A673 (cell line): ENCODE measurements at regions not wholly inside any gene's neighbourhood (a gene's known extent, or its start where the extent isn't known, plus 50 kb on each side); places are given as distances from the start of the nearest gene placed in this dataset.
A peak's percentile ranks its signal among the peaks of the same experiment; 100 is the strongest.

Experiments
- BruUV-seq: library from RNA; stranded (reverse); fragments of 400-500 nt; replicated peaks from 2 replicates; lab custom pipeline; 2021; lab: Mats Ljungman, UMichigan
- CTCF ChIA-PET: fragments of 300-600 bp; sonication (Branson Sonifier 250); formaldehyde crosslinking; loops from one replicate; lab custom pipeline; 2022; ENCODE audit warnings: antibody characterized with exemption; lab: Charles Lee
- POLR2A ChIA-PET: fragments of 300-600 bp; sonication (Branson Sonifier 250); formaldehyde crosslinking; loops from one replicate; lab custom pipeline; 2022; ENCODE audit warnings: antibody characterized with exemption; ENCODE audit not compliant: low non-redundant PET; lab: Charles Lee
- DNase-seq: peaks from one replicate; pipeline ENCODE4 v3.0.0-alpha.2; 2015; ENCODE audit warnings: low spot score
- H3K27ac ChIP-seq: fragments of 200-600 bp; sonication (generic); 2 replicates; pipeline ENCODE4 v1.5.1; 2016; ENCODE audit warnings: mixed run types, low read depth, mild to moderate bottlenecking, mixed read lengths, antibody characterized with exemption, low read length; ENCODE audit not compliant: poor library complexity, severe bottlenecking
- H3K27me3 ChIP-seq: fragments of 200-600 bp; sonication (generic); replicated peaks from 2 replicates; pipeline ENCODE4 v1.6.1; 2017; ENCODE audit warnings: mixed run types, low read depth, mild to moderate bottlenecking, mixed read lengths, antibody characterized with exemption, low read length; ENCODE audit not compliant: insufficient read depth, poor library complexity
- H3K36me3 ChIP-seq: fragments of 200-600 bp; sonication (generic); 2 replicates; pipeline ENCODE4 v1.6.1; 2016; ENCODE audit warnings: mixed run types, mild to moderate bottlenecking, mixed read lengths, antibody characterized with exemption, low read length; ENCODE audit not compliant: insufficient read depth, poor library complexity, severe bottlenecking
- H3K4me1 ChIP-seq: fragments of 200-600 bp; sonication (generic); 2 replicates; pipeline ENCODE4 v1.6.1; 2017; ENCODE audit warnings: mixed run types, mild to moderate bottlenecking, mixed read lengths, antibody characterized with exemption, low read length; ENCODE audit not compliant: insufficient read depth, poor library complexity, severe bottlenecking
- H3K4me3 ChIP-seq: fragments of 200-600 bp; sonication (generic); 2 replicates; pipeline ENCODE4 v1.5.1; 2016; ENCODE audit warnings: low read depth, mixed run types, mild to moderate bottlenecking, mixed read lengths, low read length; ENCODE audit not compliant: poor library complexity, severe bottlenecking
- H3K9me3 ChIP-seq: fragments of 200-600 bp; sonication (generic); 2 replicates; pipeline ENCODE4 v1.6.1; 2016; ENCODE audit warnings: mixed run types, low read depth, mild to moderate bottlenecking, mixed read lengths, antibody characterized with exemption, low read length; ENCODE audit not compliant: poor library complexity, severe bottlenecking
- CTCF ChIP-seq: fragments of 300-800, 200-600 bp; sonication (generic); conservative IDR thresholded peaks from 2 replicates; pipeline ENCODE4 v1.5.1; 2017; ENCODE audit warnings: low read depth, mild to moderate bottlenecking, antibody characterized with exemption, low read length, moderate library complexity, mixed read lengths
- EZH2 ChIP-seq: fragments of 200-600 bp; sonication (generic); IDR thresholded peaks from 2 replicates; pipeline ENCODE4 v1.6.1; 2017; ENCODE audit warnings: borderline replicate concordance, low read depth, mild to moderate bottlenecking, mixed read lengths, antibody characterized with exemption, low read length; ENCODE audit not compliant: poor library complexity, severe bottlenecking
- intact Hi-C: fragments of 100-400 bp; cut with micrococcal nuclease; formaldehyde crosslinking; loops from one replicate; pipeline ENCODE4 v1.10.0; 2022; ENCODE audit not compliant: unreplicated experiment

DNA sequence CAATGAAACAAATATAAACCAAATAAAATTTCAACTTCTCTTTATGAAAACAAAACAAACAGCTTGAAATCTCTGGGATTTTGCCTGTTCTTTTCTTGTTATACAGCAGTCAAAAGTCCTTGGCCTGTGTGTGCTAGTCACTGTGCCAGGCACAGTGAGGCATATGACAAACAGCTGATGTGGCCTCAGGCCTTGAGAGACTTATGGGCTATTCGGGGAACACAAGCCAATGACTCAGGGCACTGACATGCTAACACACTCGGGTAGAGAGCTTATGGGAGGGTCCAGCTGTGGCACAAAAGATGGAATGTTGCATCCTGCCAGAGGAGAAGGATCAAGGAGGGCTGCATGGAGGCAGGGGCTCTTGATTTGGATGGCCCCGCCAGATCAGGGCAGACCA is 95.4 kb upstream of the NKX2-2 start:
- ChIA-PET CTCF (no interaction called here), POLR2A (no interaction called here)
- no TSS peak for BruUV-seq
- Histone ChIP-seq H3K27me3 (no peaks in the 10 kb centered on the region), H3K27ac (no peak overlapping the region), H3K4me3 (no peak overlapping the region), H3K9me3 (peaks cover 12% of the 10 kb centered on the region), H3K36me3 (no peaks in the 10 kb centered on the region), H3K4me1 (peaks cover 29% of the 10 kb centered on the region)
- intact Hi-C loops = no loop called here
- no peak for TF ChIP-seq EZH2
- DNase-seq = peak; percentile 26

GRCh38 chr20:21608777-21609176 is 94.9 kb upstream of the NKX2-2 start:
- CTCF ChIA-PET = no interaction called here
- TF ChIP-seq EZH2 (no peak), CTCF (no peak)
- intact Hi-C loops = no loop called here
- no peaks in the 10 kb centered on the region for H3K36me3 ChIP-seq
- no peak for DNase-seq
- BruUV-seq = TSS peak; percentile 78
- POLR2A ChIA-PET = interaction anchor here (0.7 kb wide), 1 partner anchor 9 kb away, joined by 3 read pairs; no protein-coding TSS in a partner anchor
- no peak overlapping the region for H3K4me3 ChIP-seq
- no peaks in the 10 kb centered on the region for H3K27me3 ChIP-seq
- peaks cover 12% of the 10 kb centered on the region for H3K9me3 ChIP-seq
- H3K4me1 ChIP-seq = peaks cover 24% of the 10 kb centered on the region
- peak overlapping the region; percentile 49 for H3K27ac ChIP-seq

DNA sequence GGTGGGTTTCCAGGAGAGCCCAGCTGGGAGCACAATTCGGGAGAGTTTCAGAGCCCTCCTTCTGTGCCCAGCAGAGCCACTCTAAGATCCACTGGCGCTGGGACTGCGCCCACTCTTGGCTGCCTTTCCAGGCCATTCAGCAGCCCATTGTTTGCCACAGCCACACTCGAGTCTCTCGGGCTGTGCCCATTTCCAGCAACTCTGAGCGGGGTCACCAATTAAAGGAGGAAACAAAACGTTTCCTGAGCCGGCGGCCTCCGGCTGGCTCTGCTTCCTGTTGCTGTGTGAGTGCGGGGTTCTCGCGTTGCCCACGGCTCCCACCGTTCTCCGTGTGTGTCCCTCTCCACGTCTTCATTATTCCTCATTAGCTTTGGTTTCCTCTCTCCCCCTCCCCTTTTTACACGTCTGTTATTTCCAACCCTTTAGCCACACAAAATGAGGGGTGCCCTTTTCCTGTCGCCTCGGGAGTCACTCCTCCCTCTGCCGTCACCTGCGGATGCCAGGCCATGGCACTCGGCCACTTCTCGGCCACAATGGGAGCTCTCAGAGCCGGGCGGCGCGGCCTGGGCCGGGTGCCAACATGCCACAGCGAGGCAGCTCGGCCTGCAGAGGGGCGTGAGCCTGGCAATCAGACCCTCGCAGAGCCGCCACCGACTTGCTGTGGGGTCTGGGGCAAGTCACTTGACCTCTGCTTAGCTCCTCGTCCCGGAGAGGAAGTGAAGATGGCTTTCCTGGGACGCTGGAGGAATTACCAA is 94.3 kb upstream of the NKX2-2 start:
- Histone ChIP-seq H3K27me3 (no peaks in the 10 kb centered on the region), H3K9me3 (peaks cover 12% of the 10 kb centered on the region), H3K4me1 (peaks cover 18% of the 10 kb centered on the region), H3K27ac (peak overlapping the region; percentile 49), H3K4me3 (no peak overlapping the region), H3K36me3 (no peaks in the 10 kb centered on the region)
- POLR2A ChIA-PET = interaction anchor here (0.7 kb wide), 1 partner anchor 8 kb away, joined by 3 read pairs; no protein-coding TSS in a partner anchor
- TF ChIP-seq CTCF = no peak
- no peak for TF ChIP-seq EZH2
- no TSS peak for BruUV-seq
- CTCF ChIA-PET = no interaction called here
- peak; percentile 86 for DNase-seq
- intact Hi-C loops = no loop called here

DNA sequence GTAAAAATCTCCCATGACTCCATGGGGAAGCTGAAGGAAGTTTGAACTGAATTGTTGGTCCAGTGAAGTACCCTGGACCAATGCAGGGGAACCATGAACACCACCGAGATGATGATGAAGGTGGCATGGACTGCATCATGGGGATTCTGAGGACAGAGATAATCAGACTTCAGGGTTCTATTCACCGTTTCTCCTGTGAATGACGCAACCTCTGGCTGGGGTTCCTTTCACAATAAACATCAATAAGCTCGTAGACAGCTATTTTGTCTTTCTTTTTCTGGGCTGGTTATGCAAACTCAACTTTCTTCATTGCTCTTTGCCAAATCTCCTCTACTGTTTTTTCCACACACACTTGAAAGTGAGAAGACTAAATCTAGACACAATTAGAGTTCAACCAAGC is 87.9 kb upstream of the NKX2-2 start:
- H3K4me3 ChIP-seq = no peak overlapping the region
- no peaks in the 10 kb centered on the region for H3K27me3 ChIP-seq
- H3K9me3 ChIP-seq = peaks cover 27% of the 10 kb centered on the region
- DNase-seq = no peak
- no peaks in the 10 kb centered on the region for H3K36me3 ChIP-seq
- no TSS peak for BruUV-seq
- no peak overlapping the region for H3K27ac ChIP-seq
- ChIA-PET POLR2A (no interaction called here), CTCF (no interaction called here)
- H3K4me1 ChIP-seq = no peaks in the 10 kb centered on the region
- intact Hi-C loops = no loop called here
- TF ChIP-seq EZH2 = no peak
- no peak for TF ChIP-seq CTCF
